Nephron (organoid): ENCODE measurements at regions not wholly inside any gene's neighbourhood (a gene's known extent, or its start where the extent isn't known, plus 50 kb on each side); places are given as distances from the start of the nearest gene placed in this dataset.

ENCODE experiments used
- H3K27ac Mint-ChIP-seq, 3 experiments: 2 replicates each; pipeline ENCODE4 v1.8.0; 2020; ENCODE audit warnings: mixed read lengths in 3 of 3, mild to moderate bottlenecking in 2 of 3, moderate library complexity in 1 of 3
- H3K27me3 Mint-ChIP-seq: 2 replicates; pipeline ENCODE4 v1.8.0; 2021; ENCODE audit warnings: low read depth, mild to moderate bottlenecking, moderate library complexity, mixed read lengths
- H3K36me3 Mint-ChIP-seq: 2 replicates; pipeline ENCODE4 v1.8.0; 2020; ENCODE audit warnings: low read depth, mixed read lengths
- H3K4me1 Mint-ChIP-seq: 2 replicates; pipeline ENCODE4 v1.8.0; 2020; ENCODE audit warnings: mixed read lengths
- H3K4me3 Mint-ChIP-seq, 3 experiments: 2 replicates each; pipeline ENCODE4 v1.8.0; 2020; ENCODE audit warnings: mild to moderate bottlenecking in 3 of 3, mixed read lengths in 3 of 3, moderate library complexity in 2 of 3
- H3K9me3 Mint-ChIP-seq: 2 replicates; pipeline ENCODE4 v1.8.0; 2020; ENCODE audit warnings: mixed read lengths
- CTCF ChIP-seq, 3 experiments: fragments of 200-600 bp; sonication (generic); IDR thresholded peaks; one replicate each; pipeline ENCODE4 v1.5.0; 2021; ENCODE audit warnings: antibody characterized with exemption in 3 of 3; ENCODE audit not compliant: unreplicated experiment in 3 of 3

- no peak for TF ChIP-seq CTCF (IDR thresholded peaks at IDR 0.05; ENCODE audit: unreplicated experiment in 3 of 3)
- no peak overlapping the region for H3K4me3 Mint-ChIP-seq
- H3K27me3 Mint-ChIP-seq = peaks cover 8% of the 10 kb centered on the region
- peaks cover 4% of the 10 kb centered on the region for H3K9me3 Mint-ChIP-seq
- H3K27ac Mint-ChIP-seq = no peak overlapping the region
- H3K36me3 Mint-ChIP-seq = no peaks in the 10 kb centered on the region
- H3K4me1 Mint-ChIP-seq = peaks cover 9% of the 10 kb centered on the region
Observed at GRCh38 chr18:76674596-76674995, 147.8 kb upstream of the ZNF236 start.

- Mint-ChIP-seq H3K27me3 (peaks cover 13% of the 10 kb centered on the region), H3K9me3 (peaks cover 4% of the 10 kb centered on the region), H3K4me3 (no peak overlapping the region), H3K4me1 (peaks cover 8% of the 10 kb centered on the region), H3K36me3 (no peaks in the 10 kb centered on the region), H3K27ac (no peak overlapping the region)
- no peak for TF ChIP-seq CTCF (IDR thresholded peaks at IDR 0.05; ENCODE audit: unreplicated experiment in 3 of 3)
Observed at GRCh38 chr18:76673281-76674185, 148.8 kb upstream of the ZNF236 start.

GRCh38 chr18:76672627-76673026 lies 149.7 kb upstream of the ZNF236 start:
- Mint-ChIP-seq H3K27ac (no peak overlapping the region), H3K9me3 (peaks cover 4% of the 10 kb centered on the region), H3K27me3 (peaks cover 14% of the 10 kb centered on the region), H3K4me3 (no peak overlapping the region), H3K36me3 (no peaks in the 10 kb centered on the region), H3K4me1 (peaks cover 9% of the 10 kb centered on the region)
- TF ChIP-seq CTCF (IDR thresholded peaks at IDR 0.05; ENCODE audit: unreplicated experiment in 3 of 3) = no peak

GRCh38 chr18:76670564-76671288 lies 151.6 kb upstream of the ZNF236 start:
- no peaks in the 10 kb centered on the region for H3K9me3 Mint-ChIP-seq
- H3K4me1 Mint-ChIP-seq = peaks cover 9% of the 10 kb centered on the region
- H3K4me3 Mint-ChIP-seq = no peak overlapping the region
- H3K27me3 Mint-ChIP-seq = peaks cover 10% of the 10 kb centered on the region
- no peaks in the 10 kb centered on the region for H3K36me3 Mint-ChIP-seq
- no peak for TF ChIP-seq CTCF (IDR thresholded peaks at IDR 0.05; ENCODE audit: unreplicated experiment in 3 of 3)
- peak overlapping the region in 2 of 3 experiments; percentile 18 to 68 for H3K27ac Mint-ChIP-seq

- peaks cover 9% of the 10 kb centered on the region for H3K4me1 Mint-ChIP-seq
- TF ChIP-seq CTCF (IDR thresholded peaks at IDR 0.05; ENCODE audit: unreplicated experiment in 3 of 3) = no peak
- peaks cover 7% of the 10 kb centered on the region for H3K27me3 Mint-ChIP-seq
Observed at GRCh38 chr18:76668546-76668945, 153.8 kb upstream of the ZNF236 start.

More at GRCh38 chr18:76668546-76668945, 153.8 kb upstream of the ZNF236 start:
- H3K36me3 Mint-ChIP-seq = no peaks in the 10 kb centered on the region
- peak overlapping the region in 1 of 3 experiments; percentile 18 for H3K27ac Mint-ChIP-seq
- H3K9me3 Mint-ChIP-seq = no peaks in the 10 kb centered on the region
- H3K4me3 Mint-ChIP-seq = no peak overlapping the region
